SK-N-SH (cell line): ENCODE measurements at regions not wholly inside any gene's neighbourhood (a gene's known extent, or its start where the extent isn't known, plus 50 kb on each side); places are given as distances from the start of the nearest gene placed in this dataset.

Experiments used
- CTCF ChIA-PET: fragments of 300-600, 350-600 bp; formaldehyde crosslinking; extraction: SDS; loops from one replicate; lab custom pipeline; 2021; lab: Yijun Ruan, JAX
- POLR2A ChIA-PET: fragments of 350-600 bp; sonication (Branson Sonifier 250); formaldehyde crosslinking; extraction: SDS; loops from one replicate; lab custom pipeline; 2020; ENCODE audit warnings: antibody characterized with exemption, inconsistent platforms; lab: Yijun Ruan, JAX
- DNase-seq: peaks from one replicate; pipeline ENCODE4 v3.0.0; 2012
- H2AFZ ChIP-seq: fragments of 200-600 bp; sonication (generic); 2 replicates; pipeline ENCODE4 v1.8.1; 2016; ENCODE audit warnings: antibody characterized with exemption, mild to moderate bottlenecking, low read depth
- H3F3A ChIP-seq: fragments of 200-600 bp; sonication (generic); replicated peaks from 2 replicates; pipeline ENCODE3; 2016; ENCODE audit warnings: antibody characterized with exemption, mild to moderate bottlenecking; ENCODE audit not compliant: insufficient read depth
- H3K27ac ChIP-seq, 2 experiments: fragments of 200-500 bp in 1 of 2; fragments of 200-600 bp in 1 of 2; sonication (Bioruptor generic) in 1 of 2; sonication (generic), shearing (Covaris generic) in 1 of 2; 2 replicates each; pipeline versions ENCODE4 v1.5.1 to v1.6.1; 2014 to 2016; ENCODE audit warnings: low read depth in 2 of 2, inconsistent platforms in 1 of 2, low read length in 1 of 2, mild to moderate bottlenecking in 1 of 2, mixed read lengths in 1 of 2
- H3K27me3 ChIP-seq: fragments of 200-600 bp; sonication (generic), shearing (Covaris generic); 2 replicates; pipeline ENCODE4 v1.6.1; 2016; ENCODE audit warnings: mixed run types; ENCODE audit not compliant: insufficient read depth
- H3K36me3 ChIP-seq, 2 experiments: fragments of 200-500 bp in 1 of 2; fragments of 200-600 bp in 1 of 2; sonication (Bioruptor generic) in 1 of 2; sonication (generic) in 1 of 2; replicated peaks in 1 of 2; 2 replicates each; pipeline versions ENCODE3 to v1.5.1; 2014 to 2016; ENCODE audit warnings: low read length in 1 of 2, mild to moderate bottlenecking in 1 of 2; ENCODE audit not compliant: insufficient read depth in 2 of 2, control insufficient read depth in 1 of 2
- H3K4me1 ChIP-seq, 2 experiments: fragments of 200-500 bp in 1 of 2; fragments of 200-600 bp in 1 of 2; sonication (Bioruptor generic) in 1 of 2; sonication (generic), shearing (Covaris generic) in 1 of 2; 2 replicates each; pipeline versions ENCODE4 v1.5.1 to v1.6.1; 2014 to 2016; ENCODE audit warnings: low read depth in 1 of 2, low read length in 1 of 2, mixed run types in 1 of 2; ENCODE audit not compliant: insufficient read depth in 2 of 2, control insufficient read depth in 1 of 2
- H3K4me2 ChIP-seq: fragments of 200-600 bp; sonication (generic), shearing (Covaris generic); 2 replicates; pipeline ENCODE4 v1.6.1; 2017; ENCODE audit warnings: mixed run types
- H3K4me3 ChIP-seq, 2 experiments: fragments of 200-500 bp in 1 of 2; fragments of 200-600 bp in 1 of 2; sonication (Bioruptor generic) in 1 of 2; sonication (generic), shearing (Covaris generic) in 1 of 2; 2 replicates each; pipeline versions ENCODE4 v1.5.1 to v1.8.1; 2014 to 2016; ENCODE audit warnings: low read depth in 2 of 2, inconsistent platforms in 1 of 2, low read length in 1 of 2, mild to moderate bottlenecking in 1 of 2, mixed read lengths in 1 of 2, moderate library complexity in 1 of 2
- H3K79me2 ChIP-seq: fragments of 200-600 bp; sonication (generic); 2 replicates; pipeline ENCODE4 v1.8.1; 2017; ENCODE audit warnings: mild to moderate bottlenecking; ENCODE audit not compliant: insufficient read depth
- H3K9ac ChIP-seq: fragments of 200-600 bp; sonication (generic); 2 replicates; pipeline ENCODE4 v1.6.1; 2017; ENCODE audit warnings: mixed run types
- H3K9me2 ChIP-seq: fragments of 200-600 bp; sonication (generic); 2 replicates; pipeline ENCODE4 v1.6.1; 2017; ENCODE audit warnings: mixed run types
- H3K9me3 ChIP-seq: fragments of 200-600 bp; sonication (generic); 2 replicates; pipeline ENCODE4 v1.6.1; 2017; ENCODE audit warnings: mixed run types, mild to moderate bottlenecking, moderate library complexity
- H4K20me1 ChIP-seq: fragments of 200-600 bp; sonication (generic); 2 replicates; pipeline ENCODE4 v1.6.1; 2017; ENCODE audit warnings: mild to moderate bottlenecking, mixed run types; ENCODE audit not compliant: insufficient read depth
- CHD2 ChIP-seq: fragments of 150-350 bp; IDR thresholded peaks from 2 replicates; pipeline ENCODE4 v1.6.1; 2018; ENCODE audit warnings: low read length; ENCODE audit not compliant: partially characterized antibody
- CTCF ChIP-seq: fragments of 200-600 bp; sonication (generic); IDR thresholded peaks from 2 replicates; pipeline ENCODE4 v1.6.1; 2017; ENCODE audit warnings: antibody characterized with exemption, mild to moderate bottlenecking, moderate library complexity
- EP300 ChIP-seq, 2 experiments: IDR thresholded peaks; 2 replicates each; pipeline versions ENCODE4 v1.4.0 to v1.6.1; 2012; ENCODE audit warnings: borderline replicate concordance in 1 of 2, low read depth in 1 of 2, low read length in 1 of 2
- GABPA ChIP-seq: IDR thresholded peaks from 2 replicates; pipeline ENCODE4 v1.4.0; 2012; ENCODE audit warnings: low read depth, mild to moderate bottlenecking
- IRF3 ChIP-seq: fragments of 150-350 bp; IDR thresholded peaks from 2 replicates; pipeline ENCODE4 v1.6.1; 2016; ENCODE audit warnings: mild to moderate bottlenecking, low read depth, low read length
- MXI1 ChIP-seq: IDR thresholded peaks from 2 replicates; pipeline ENCODE4 v1.6.1; 2012; ENCODE audit warnings: mild to moderate bottlenecking, low read depth, low read length, improper control_type of control experiment
- RAD21 ChIP-seq: IDR thresholded peaks from 2 replicates; pipeline ENCODE4 v1.6.1; 2012; ENCODE audit warnings: mild to moderate bottlenecking, low read length
- RCOR1 ChIP-seq: fragments of 150-350 bp; IDR thresholded peaks from 2 replicates; pipeline ENCODE4 v1.6.1; 2017; ENCODE audit warnings: antibody characterized with exemption, low read length
- RXRA ChIP-seq: IDR thresholded peaks from 2 replicates; pipeline ENCODE4 v1.4.0; 2012; ENCODE audit warnings: low read depth, mild to moderate bottlenecking, borderline replicate concordance
- SIN3A ChIP-seq: IDR thresholded peaks from 2 replicates; pipeline ENCODE4 v1.6.1; 2012; ENCODE audit warnings: low read depth, mild to moderate bottlenecking, low read length, moderate library complexity, borderline replicate concordance
- TCF12 ChIP-seq: IDR thresholded peaks from 2 replicates; pipeline ENCODE4 v1.4.0; 2012
- USF2 ChIP-seq: fragments of 150-350 bp; IDR thresholded peaks from 2 replicates; pipeline ENCODE4 v1.6.1; 2017; ENCODE audit warnings: antibody characterized with exemption, low read length, low read depth, borderline replicate concordance
- YY1 ChIP-seq: IDR thresholded peaks from 2 replicates; pipeline ENCODE4 v1.4.0; 2012; ENCODE audit warnings: low read depth, mild to moderate bottlenecking
- WGBS: methylation state at CpG from one replicate; pipeline ENCODE4 v1.1.6; 2017; ENCODE audit warnings: low lambda C conversion rate; 5-methylcytosine and 5-hydroxymethylcytosine counted together
- TF ChIP-seq, protein P1 (sequence below): IDR thresholded peaks from 2 replicates; pipeline ENCODE4 v1.4.0; 2012; ENCODE audit warnings: low read depth, borderline replicate concordance
- TF ChIP-seq, protein P2 (sequence below): IDR thresholded peaks from 2 replicates; pipeline ENCODE4 v1.6.1; 2012; ENCODE audit warnings: mild to moderate bottlenecking, low read depth, low read length, moderate library complexity
- TF ChIP-seq, protein P3 (sequence below): IDR thresholded peaks from 2 replicates; pipeline ENCODE4 v1.4.0; 2012; ENCODE audit warnings: low read depth

- no peak overlapping the region for H3K27ac ChIP-seq
- no peak overlapping the region for H3K9ac ChIP-seq
- no peaks in the 10 kb centered on the region for H4K20me1 ChIP-seq
- ChIA-PET POLR2A (no interaction called here), CTCF (no interaction called here)
- no peak for DNase-seq
- H3K36me3 ChIP-seq: no peaks in the 10 kb centered on the region
- H3K4me1 ChIP-seq: no peaks in the 10 kb centered on the region
- H3K27me3 ChIP-seq: no peaks in the 10 kb centered on the region
- H3F3A ChIP-seq: no peaks in the 10 kb centered on the region
- H3K79me2 ChIP-seq: no peaks in the 10 kb centered on the region
- WGBS: 5% methylated on average over 2 of the region's 2 CpGs
- TF ChIP-seq, protein P1, sequence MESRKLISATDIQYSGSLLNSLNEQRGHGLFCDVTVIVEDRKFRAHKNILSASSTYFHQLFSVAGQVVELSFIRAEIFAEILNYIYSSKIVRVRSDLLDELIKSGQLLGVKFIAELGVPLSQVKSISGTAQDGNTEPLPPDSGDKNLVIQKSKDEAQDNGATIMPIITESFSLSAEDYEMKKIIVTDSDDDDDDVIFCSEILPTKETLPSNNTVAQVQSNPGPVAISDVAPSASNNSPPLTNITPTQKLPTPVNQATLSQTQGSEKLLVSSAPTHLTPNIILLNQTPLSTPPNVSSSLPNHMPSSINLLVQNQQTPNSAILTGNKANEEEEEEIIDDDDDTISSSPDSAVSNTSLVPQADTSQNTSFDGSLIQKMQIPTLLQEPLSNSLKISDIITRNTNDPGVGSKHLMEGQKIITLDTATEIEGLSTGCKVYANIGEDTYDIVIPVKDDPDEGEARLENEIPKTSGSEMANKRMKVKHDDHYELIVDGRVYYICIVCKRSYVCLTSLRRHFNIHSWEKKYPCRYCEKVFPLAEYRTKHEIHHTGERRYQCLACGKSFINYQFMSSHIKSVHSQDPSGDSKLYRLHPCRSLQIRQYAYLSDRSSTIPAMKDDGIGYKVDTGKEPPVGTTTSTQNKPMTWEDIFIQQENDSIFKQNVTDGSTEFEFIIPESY: no peak
- no peak for TF ChIP-seq CTCF
- no peak for TF ChIP-seq CHD2
- no peak for TF ChIP-seq YY1
- TF ChIP-seq GABPA: no peak
- TF ChIP-seq RAD21: no peak
- TF ChIP-seq, protein P2, sequence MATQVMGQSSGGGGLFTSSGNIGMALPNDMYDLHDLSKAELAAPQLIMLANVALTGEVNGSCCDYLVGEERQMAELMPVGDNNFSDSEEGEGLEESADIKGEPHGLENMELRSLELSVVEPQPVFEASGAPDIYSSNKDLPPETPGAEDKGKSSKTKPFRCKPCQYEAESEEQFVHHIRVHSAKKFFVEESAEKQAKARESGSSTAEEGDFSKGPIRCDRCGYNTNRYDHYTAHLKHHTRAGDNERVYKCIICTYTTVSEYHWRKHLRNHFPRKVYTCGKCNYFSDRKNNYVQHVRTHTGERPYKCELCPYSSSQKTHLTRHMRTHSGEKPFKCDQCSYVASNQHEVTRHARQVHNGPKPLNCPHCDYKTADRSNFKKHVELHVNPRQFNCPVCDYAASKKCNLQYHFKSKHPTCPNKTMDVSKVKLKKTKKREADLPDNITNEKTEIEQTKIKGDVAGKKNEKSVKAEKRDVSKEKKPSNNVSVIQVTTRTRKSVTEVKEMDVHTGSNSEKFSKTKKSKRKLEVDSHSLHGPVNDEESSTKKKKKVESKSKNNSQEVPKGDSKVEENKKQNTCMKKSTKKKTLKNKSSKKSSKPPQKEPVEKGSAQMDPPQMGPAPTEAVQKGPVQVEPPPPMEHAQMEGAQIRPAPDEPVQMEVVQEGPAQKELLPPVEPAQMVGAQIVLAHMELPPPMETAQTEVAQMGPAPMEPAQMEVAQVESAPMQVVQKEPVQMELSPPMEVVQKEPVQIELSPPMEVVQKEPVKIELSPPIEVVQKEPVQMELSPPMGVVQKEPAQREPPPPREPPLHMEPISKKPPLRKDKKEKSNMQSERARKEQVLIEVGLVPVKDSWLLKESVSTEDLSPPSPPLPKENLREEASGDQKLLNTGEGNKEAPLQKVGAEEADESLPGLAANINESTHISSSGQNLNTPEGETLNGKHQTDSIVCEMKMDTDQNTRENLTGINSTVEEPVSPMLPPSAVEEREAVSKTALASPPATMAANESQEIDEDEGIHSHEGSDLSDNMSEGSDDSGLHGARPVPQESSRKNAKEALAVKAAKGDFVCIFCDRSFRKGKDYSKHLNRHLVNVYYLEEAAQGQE: no peak
- TF ChIP-seq MXI1: no peak
- no peak for TF ChIP-seq USF2
- no peak for TF ChIP-seq EP300 (IDR thresholded peaks at IDR 0.05; ENCODE audit: borderline replicate concordance in 1 of 2, low read depth in 1 of 2, low read length in 1 of 2)
- no peak for TF ChIP-seq TCF12
- TF ChIP-seq IRF3: no peak
- TF ChIP-seq RCOR1: no peak
- TF ChIP-seq RXRA: no peak
- no peak for TF ChIP-seq SIN3A
- TF ChIP-seq, protein P3, sequence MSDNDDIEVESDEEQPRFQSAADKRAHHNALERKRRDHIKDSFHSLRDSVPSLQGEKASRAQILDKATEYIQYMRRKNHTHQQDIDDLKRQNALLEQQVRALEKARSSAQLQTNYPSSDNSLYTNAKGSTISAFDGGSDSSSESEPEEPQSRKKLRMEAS: no peak
- H2AFZ ChIP-seq: no peak overlapping the region
- H3K9me2 ChIP-seq: no peaks in the 10 kb centered on the region
- H3K4me2 ChIP-seq: no peak overlapping the region
- no peak overlapping the region for H3K4me3 ChIP-seq
- H3K9me3 ChIP-seq: no peaks in the 10 kb centered on the region
Observed at GRCh38 chr3:145842294-145842902, 318.6 kb downstream of the PLOD2 start.
